GM12878 (cell line): ENCODE measurements at regions not wholly inside any gene's neighbourhood (a gene's known extent, or its start where the extent isn't known, plus 50 kb on each side); places are given as distances from the start of the nearest gene placed in this dataset. TPM values are rescaled to one million over a fixed set of nuclear protein-coding genes. Genes with fewer than 3 reads are reported as not detected.
"Not testable (repeated sequence)": the region's sequence is repeated elsewhere in the genome, so short reads cannot be mapped to it uniquely, and the experiment has no call there.

Experiments used
- ATAC-seq: fragments of 200-7000 bp; cut with Tn5 transposase; 3 replicates; pipeline ENCODE4 v1.9.1; 2020; ENCODE audit warnings: mild to moderate bottlenecking, moderate library complexity
- BruUV-seq: library from RNA; stranded (reverse); fragments of 400-500 nt; replicated peaks from 2 replicates; lab custom pipeline; 2021; lab: Mats Ljungman, UMichigan
- CTCF ChIA-PET: fragments of 300-600 bp; sonication (Branson Sonifier 250); formaldehyde crosslinking; extraction: SDS; loops from one replicate; lab custom pipeline; 2021; ENCODE audit warnings: inconsistent platforms; lab: Yijun Ruan, JAX
- POLR2A ChIA-PET: fragments of 350-600 bp; formaldehyde crosslinking; extraction: SDS; loops from one replicate; lab custom pipeline; 2021; ENCODE audit warnings: inconsistent platforms; lab: Charles Lee
- RAD21 ChIA-PET: fragments of 300-600 bp; sonication (Branson Sonifier 250); formaldehyde crosslinking; loops from one replicate; lab custom pipeline; 2023; ENCODE audit warnings: antibody characterized with exemption; ENCODE audit not compliant: unreplicated experiment; lab: Charles Lee
- SMC1A ChIA-PET: fragments of 300-600 bp; sonication (Branson Sonifier 250); formaldehyde crosslinking; loops from one replicate; lab custom pipeline; 2023; ENCODE audit not compliant: unreplicated experiment, uncharacterized antibody; lab: Charles Lee
- DNase-seq: peaks from one replicate; pipeline ENCODE4 v3.0.0-alpha.2; 2011; ENCODE audit warnings: low read depth, low spot score
- FAIRE-seq: peaks from 3 replicates; lab custom pipeline; 2011; peaks lifted over from hg19 to GRCh38; lab: Jason Lieb, UNC
- H2AFZ ChIP-seq: 2 replicates; pipeline ENCODE4 v1.6.0; 2011; ENCODE audit warnings: low read depth, low read length, control low read depth; ENCODE audit not compliant: control insufficient read depth
- H3K27ac ChIP-seq: 2 replicates; pipeline ENCODE4 v1.5.1; 2011; ENCODE audit warnings: control low read depth; ENCODE audit not compliant: control insufficient read depth, insufficient read depth
- H3K27me3 ChIP-seq, 2 experiments: replicated peaks in 1 of 2; 2 replicates each; pipeline versions ENCODE4 v1.6.0 to v1.6.1; 2011; ENCODE audit warnings: low read length in 1 of 2; ENCODE audit not compliant: control insufficient read depth in 2 of 2, insufficient read depth in 2 of 2
- H3K36me3 ChIP-seq, 2 experiments: 2 replicates each; pipeline ENCODE4 v1.5.1; 2011; ENCODE audit warnings: low read length in 1 of 2; ENCODE audit not compliant: control insufficient read depth in 2 of 2, insufficient read depth in 2 of 2
- H3K4me1 ChIP-seq: 2 replicates; pipeline ENCODE4 v1.6.1; 2011; ENCODE audit warnings: mild to moderate bottlenecking, low read length, moderate library complexity, mixed read lengths; ENCODE audit not compliant: control insufficient read depth, insufficient read depth
- H3K4me2 ChIP-seq: 2 replicates; pipeline ENCODE4 v1.6.0; 2011; ENCODE audit warnings: control low read depth; ENCODE audit not compliant: control insufficient read depth, insufficient read depth
- H3K4me3 ChIP-seq: fragments of 200-600 bp; sonication (generic); 2 replicates; pipeline ENCODE4 v1.5.1; 2016
- H3K79me2 ChIP-seq: 2 replicates; pipeline ENCODE4 v1.6.0; 2011; ENCODE audit warnings: low read length; ENCODE audit not compliant: control insufficient read depth, insufficient read depth
- H3K9ac ChIP-seq: 2 replicates; pipeline ENCODE4 v1.8.0; 2011; ENCODE audit warnings: low read length, control low read depth, mixed read lengths; ENCODE audit not compliant: control insufficient read depth, insufficient read depth
- H3K9me3 ChIP-seq: replicated peaks from 3 replicates; pipeline ENCODE4 v1.5.1; 2011; ENCODE audit warnings: mild to moderate bottlenecking, low read length; ENCODE audit not compliant: control insufficient read depth, insufficient read depth
- H4K20me1 ChIP-seq: 2 replicates; pipeline ENCODE4 v1.6.0; 2011; ENCODE audit not compliant: control insufficient read depth, insufficient read depth
- BHLHE40 ChIP-seq, 2 experiments: fragments of 450-650 bp in 1 of 2; IDR thresholded peaks; 2 replicates each; pipeline ENCODE4 v1.6.1; 2011 to 2017; ENCODE audit warnings: low read depth in 2 of 2, borderline replicate concordance in 1 of 2, improper control_type of control experiment in 1 of 2, low read length in 1 of 2, mild to moderate bottlenecking in 1 of 2
- MXI1 ChIP-seq: fragments of 150-350 bp; IDR thresholded peaks from 2 replicates; pipeline ENCODE4 v1.6.1; 2011; ENCODE audit warnings: low read depth, mild to moderate bottlenecking, inconsistent platforms, low read length, improper control_type of control experiment
- WGBS: methylation state at CpG from one replicate; pipeline ENCODE4 v1.1.6; 2016; ENCODE audit warnings: low lambda C conversion rate; ENCODE audit not compliant: insufficient replicate concordance, insufficient coverage; ENCODE audit errors: missing lambda C conversion rate; 5-methylcytosine and 5-hydroxymethylcytosine counted together
- in situ Hi-C: fragments of 300-500 bp; cut with MboI; formaldehyde crosslinking; loops from 9 replicates; pipeline ENCODE4 v1.14.3; 2018; ENCODE audit warnings: mixed read lengths
- intact Hi-C: fragments of 100-400 bp; cut with micrococcal nuclease; formaldehyde crosslinking; loops from one replicate; pipeline ENCODE4 v1.14.2; 2022; ENCODE audit not compliant: unreplicated experiment
- microRNA-seq: library from miRNA; unstranded; fragments of <30 nt; microRNA quantifications from one replicate; pipeline ENCODE4, GENCODE V29; 2018
- small RNA-seq: library from RNA; depleted of rRNA; stranded (forward); fragments of <200 nt; gene quantifications from one replicate; pipeline ENCODE3, GENCODE V24; 2014
- TF ChIP-seq, protein P1 (sequence below): fragments of 450-650 bp; conservative IDR thresholded peaks from 2 replicates; pipeline ENCODE4 v1.6.1; 2017; ENCODE audit warnings: mild to moderate bottlenecking, moderate library complexity
- TF ChIP-seq, protein P2 (sequence below): IDR thresholded peaks from 2 replicates; pipeline ENCODE4 v1.6.1; 2012; ENCODE audit warnings: low read depth, low read length, improper control_type of control experiment

DNA sequence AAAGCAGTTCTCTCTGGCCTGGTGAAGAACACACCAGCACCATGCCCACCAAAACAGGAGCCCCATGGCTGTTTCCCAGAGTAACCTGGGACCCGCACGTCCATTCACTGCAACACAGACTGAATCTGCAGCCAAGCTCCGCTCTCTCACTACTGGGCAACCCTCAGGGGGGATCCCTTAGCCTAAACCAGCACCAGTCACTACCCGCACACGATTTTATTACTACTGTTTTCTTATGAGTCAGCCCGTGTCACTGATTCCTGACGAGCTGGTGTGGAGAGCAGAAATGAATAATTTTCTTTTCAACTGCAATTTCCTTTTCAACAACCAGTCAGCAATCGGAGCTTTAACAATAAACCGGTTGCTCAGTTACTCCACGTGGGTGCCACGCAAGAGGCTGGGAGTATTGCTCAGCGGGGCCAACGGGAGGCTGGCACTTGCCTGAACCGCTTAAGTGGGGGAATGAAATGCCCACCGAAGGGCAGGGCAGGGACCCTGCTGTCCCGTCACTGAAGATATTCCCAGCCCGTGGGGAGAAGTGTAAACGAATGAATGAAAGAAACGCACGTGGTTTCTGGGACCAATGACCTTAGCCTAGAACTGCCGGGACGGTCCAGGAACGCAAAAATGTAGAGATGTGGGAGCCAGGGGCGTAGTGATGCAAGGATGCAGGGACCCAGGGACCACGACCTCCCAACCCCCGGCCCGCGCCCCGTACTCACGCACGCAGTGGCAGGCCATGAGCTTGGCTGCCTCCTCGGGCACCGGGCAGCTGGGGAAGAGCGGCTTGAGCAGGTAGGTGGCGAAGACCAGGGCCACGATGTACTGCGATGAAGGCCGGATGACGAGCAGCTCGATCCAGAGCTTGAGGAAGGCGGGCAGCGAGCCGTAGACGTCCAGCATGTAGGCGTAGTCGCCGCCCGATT lies 50.4 kb upstream of the SPN start:
- FAIRE-seq, H3K27me3 ChIP-seq, DNase-seq, in situ Hi-C loops, BruUV-seq, H3K36me3 ChIP-seq, H4K20me1 ChIP-seq, SMC1A ChIA-PET, H3K4me1 ChIP-seq, H3K9me3 ChIP-seq: not testable (repeated sequence)
- H2AFZ ChIP-seq: peak overlapping the region; percentile 51
- ChIA-PET POLR2A (interaction anchor here (0.5 to 1.1 kb wide), 5 partner anchors 12 to 455 kb away, joined by 3 read pairs; partner anchors contain the start of gene C16orf54), CTCF (interaction anchor here (0.6 to 0.7 kb wide), 2 partner anchors 235 to 392 kb away, joined by 3 to 4 read pairs; no protein-coding TSS in a partner anchor), RAD21 (interaction anchor here (0.6 to 1.4 kb wide), 3 partner anchors 38 to 742 kb away, joined by 3 to 4 read pairs (median 3); partner anchors contain the start of genes CD2BP2 and SPN)
- peak overlapping the region; percentile 91 for H3K4me3 ChIP-seq
- peak overlapping the region; percentile 71 for H3K4me2 ChIP-seq
- intact Hi-C loops: loop anchor here (2.0 to 5.0 kb wide), 2 partner anchors 32 to 50 kb away; partner anchors contain the start of gene SPN
- peak; percentile 69 for ATAC-seq
- H3K27ac ChIP-seq: peak overlapping the region; percentile 74
- H3K9ac ChIP-seq: peak overlapping the region; percentile 77
- TF ChIP-seq, protein P1, sequence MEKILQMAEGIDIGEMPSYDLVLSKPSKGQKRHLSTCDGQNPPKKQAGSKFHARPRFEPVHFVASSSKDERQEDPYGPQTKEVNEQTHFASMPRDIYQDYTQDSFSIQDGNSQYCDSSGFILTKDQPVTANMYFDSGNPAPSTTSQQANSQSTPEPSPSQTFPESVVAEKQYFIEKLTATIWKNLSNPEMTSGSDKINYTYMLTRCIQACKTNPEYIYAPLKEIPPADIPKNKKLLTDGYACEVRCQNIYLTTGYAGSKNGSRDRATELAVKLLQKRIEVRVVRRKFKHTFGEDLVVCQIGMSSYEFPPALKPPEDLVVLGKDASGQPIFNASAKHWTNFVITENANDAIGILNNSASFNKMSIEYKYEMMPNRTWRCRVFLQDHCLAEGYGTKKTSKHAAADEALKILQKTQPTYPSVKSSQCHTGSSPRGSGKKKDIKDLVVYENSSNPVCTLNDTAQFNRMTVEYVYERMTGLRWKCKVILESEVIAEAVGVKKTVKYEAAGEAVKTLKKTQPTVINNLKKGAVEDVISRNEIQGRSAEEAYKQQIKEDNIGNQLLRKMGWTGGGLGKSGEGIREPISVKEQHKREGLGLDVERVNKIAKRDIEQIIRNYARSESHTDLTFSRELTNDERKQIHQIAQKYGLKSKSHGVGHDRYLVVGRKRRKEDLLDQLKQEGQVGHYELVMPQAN: peak; percentile 58; the same call in 1 of the 2 replicates
- peak; percentile 81; the same call in 1 of the 2 replicates for TF ChIP-seq MXI1
- TF ChIP-seq, protein P2, sequence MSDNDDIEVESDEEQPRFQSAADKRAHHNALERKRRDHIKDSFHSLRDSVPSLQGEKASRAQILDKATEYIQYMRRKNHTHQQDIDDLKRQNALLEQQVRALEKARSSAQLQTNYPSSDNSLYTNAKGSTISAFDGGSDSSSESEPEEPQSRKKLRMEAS: peak; percentile 21; the same call in 1 of the 2 replicates
- TF ChIP-seq BHLHE40 (IDR thresholded peaks at IDR 0.05; ENCODE audit: borderline replicate concordance in 1 of 2, low read depth in 2 of 2, low read length in 1 of 2): peak in 1 of 2 experiments; percentile 21; a peak in 1 of 4 replicates
- under 1% methylated on average over 33 of the region's 48 CpGs for WGBS
- H3K79me2 ChIP-seq: peaks cover 27% of the 10 kb centered on the region

Small RNA genes lying in the stretch of these regions (microRNA-seq; reads per million reads assigned to microRNA genes)
- gene MIR3680-2: not detected

Small RNA genes lying in the stretch of these regions (small RNA-seq; reads per million reads assigned to genes)
- gene MIR3680-2: not detected
